Fibroblast of skin of left quadriceps (primary cell): ENCODE measurements at regions not wholly inside any gene's neighbourhood (a gene's known extent, or its start where the extent isn't known, plus 50 kb on each side); places are given as distances from the start of the nearest gene placed in this dataset.

ENCODE experiments used
- DNase-seq, 2 experiments: peaks; one replicate each; pipeline ENCODE4 v3.0.0-alpha.2; 2013; ENCODE audit warnings: low read depth in 2 of 2

DNA sequence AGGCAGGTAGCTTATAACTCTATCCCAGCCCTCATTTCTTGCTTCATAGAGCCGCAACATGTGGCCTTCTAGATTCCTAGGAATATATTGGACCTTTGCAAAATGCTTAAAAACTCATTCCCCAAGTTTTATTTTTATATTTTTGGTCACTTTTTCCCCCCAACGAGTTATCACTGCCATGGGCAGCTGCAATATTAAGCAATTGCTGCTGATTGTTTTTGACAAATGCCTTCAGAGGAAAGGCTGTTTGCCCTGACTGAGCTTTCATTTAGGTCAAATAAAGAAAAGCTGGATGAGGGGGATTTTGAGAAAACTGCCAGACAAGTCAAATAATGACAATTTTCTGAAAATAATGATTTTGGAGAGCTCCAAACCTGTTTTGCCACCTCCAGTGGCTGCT lies 976.9 kb upstream of the MBL2 start:
- DNase-seq: no peak

GRCh38 chr10:53748319-53748718 lies 975.7 kb upstream of the MBL2 start:
- no peak for DNase-seq

DNA sequence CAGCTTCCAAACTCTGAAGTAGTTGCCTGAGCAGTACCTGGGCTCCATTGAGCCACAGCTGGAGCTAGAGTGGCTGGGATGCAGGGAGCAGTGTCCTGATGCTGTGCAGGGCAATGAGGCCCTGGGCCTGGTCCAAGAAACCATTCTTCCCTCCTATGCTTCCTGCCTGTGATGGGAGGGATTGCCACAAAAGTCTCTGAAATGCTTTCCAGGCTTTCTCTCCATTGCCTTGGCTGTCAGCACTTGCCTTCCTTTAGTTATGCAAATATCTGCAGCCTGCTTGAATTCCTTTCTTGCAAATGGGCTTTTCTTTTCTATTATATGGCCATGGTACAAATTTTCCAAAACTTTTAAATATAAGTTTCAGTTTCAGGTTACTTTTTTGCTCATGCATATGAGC lies 972.2 kb upstream of the MBL2 start:
- DNase-seq: no peak

DNA sequence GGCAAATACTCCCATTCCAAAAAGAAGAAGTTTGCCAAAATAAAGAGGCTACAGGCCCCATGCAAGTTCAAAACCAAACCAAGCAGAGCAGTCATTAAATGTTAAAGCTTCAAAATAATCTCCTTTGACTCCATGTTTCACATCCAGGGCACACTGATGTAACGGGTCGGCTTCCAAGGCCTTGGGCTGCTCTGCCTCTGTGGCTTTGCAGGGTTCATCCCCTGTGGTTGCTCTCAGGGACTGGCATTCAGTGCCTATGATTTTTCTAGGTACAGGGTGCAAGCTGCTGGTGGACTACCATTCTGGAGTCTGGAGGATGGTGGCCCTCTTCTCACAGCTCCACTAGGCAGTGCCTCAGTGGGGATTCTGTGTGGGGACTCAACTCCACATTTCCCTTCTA lies 971.6 kb upstream of the MBL2 start:
- no peak for DNase-seq

GRCh38 chr10:53737132-53737531 lies 964.5 kb upstream of the MBL2 start:
- no peak for DNase-seq

GRCh38 chr10:53726921-53727320 lies 954.3 kb upstream of the MBL2 start:
- DNase-seq: no peak

- DNase-seq: no peak
Observed at GRCh38 chr10:53724581-53724980, 952.0 kb upstream of the MBL2 start.

DNA sequence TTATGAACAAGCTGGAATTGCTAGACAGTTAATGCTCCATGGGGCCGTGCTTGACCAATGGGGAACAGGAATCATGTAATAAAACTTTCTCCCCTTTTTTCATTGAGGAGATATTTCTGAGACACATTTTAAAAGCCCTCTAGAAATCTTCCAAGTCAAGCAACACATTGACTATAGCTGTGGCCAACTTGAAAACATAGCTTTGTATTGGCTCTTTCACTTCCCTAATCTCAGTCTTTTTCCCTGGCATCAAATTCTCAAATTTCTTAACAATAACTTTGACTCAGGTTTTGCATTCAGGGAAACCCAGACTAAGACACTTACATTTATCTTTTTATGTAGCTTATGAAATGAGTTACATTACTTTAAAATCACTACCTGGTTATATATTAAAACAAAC lies 947.1 kb upstream of the MBL2 start:
- DNase-seq: no peak

DNA sequence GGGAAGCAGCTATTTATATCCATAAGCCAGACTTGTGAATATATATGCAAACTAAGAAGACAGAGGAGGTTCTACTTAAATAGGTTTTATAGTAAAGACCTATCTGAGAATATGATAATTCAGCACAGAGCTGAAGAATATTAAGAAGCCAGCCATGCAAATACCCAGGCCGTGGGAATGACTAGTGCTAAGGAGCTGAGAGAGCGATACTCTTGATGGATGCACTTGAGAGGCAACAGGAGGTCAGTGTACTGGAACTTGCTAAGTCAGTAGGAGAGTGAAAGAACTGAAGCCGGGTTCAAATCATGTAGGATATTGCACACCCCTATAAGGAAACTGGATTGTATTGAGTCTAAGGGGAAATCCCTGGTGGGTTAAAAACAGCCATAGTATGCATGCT lies 943.6 kb upstream of the MBL2 start:
- DNase-seq: no peak

- DNase-seq: no peak
Observed at GRCh38 chr10:53713431-53713830, 940.8 kb upstream of the MBL2 start.

- no peak for DNase-seq
Observed at GRCh38 chr10:53702489-53702888, 929.9 kb upstream of the MBL2 start.

DNA sequence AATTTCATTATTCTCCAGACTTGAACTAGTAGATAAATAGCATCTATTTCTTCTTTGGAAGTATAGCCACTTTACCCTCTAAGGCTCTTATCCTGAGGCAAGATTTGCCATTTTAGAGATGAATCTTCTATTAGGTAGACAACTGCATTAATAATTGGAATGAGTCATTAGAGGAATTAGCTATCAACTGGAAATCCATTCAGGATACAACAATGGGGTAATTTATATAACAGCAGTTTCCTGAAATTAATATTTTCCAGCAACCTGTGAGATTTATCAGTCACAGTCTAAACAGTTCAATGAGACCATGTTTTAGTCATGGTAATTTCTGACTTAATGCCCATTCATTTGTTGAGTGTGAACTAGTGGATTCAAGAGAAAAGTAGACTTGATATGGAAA lies 928.6 kb upstream of the MBL2 start:
- DNase-seq: no peak

DNA sequence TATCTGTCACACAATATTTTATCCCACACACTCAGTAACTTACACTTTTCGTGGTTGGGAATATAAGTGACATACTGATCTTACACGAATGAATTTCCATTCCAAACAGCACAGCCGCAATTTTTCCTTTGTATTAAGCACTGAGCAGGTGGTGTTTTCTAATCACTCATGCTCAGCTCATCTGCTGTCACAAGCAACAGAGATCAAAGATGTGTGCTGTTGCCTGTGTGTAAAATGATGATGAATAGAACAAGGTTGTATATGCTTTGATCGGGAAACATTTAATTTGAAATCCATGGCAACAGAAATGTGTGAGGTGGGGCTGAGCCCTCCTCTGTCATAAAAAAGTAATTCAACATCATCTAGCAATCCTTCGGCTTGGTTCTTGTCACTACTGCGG lies 927.7 kb upstream of the MBL2 start:
- no peak for DNase-seq

GRCh38 chr10:53699684-53700083 lies 927.1 kb upstream of the MBL2 start:
- DNase-seq: no peak

DNA sequence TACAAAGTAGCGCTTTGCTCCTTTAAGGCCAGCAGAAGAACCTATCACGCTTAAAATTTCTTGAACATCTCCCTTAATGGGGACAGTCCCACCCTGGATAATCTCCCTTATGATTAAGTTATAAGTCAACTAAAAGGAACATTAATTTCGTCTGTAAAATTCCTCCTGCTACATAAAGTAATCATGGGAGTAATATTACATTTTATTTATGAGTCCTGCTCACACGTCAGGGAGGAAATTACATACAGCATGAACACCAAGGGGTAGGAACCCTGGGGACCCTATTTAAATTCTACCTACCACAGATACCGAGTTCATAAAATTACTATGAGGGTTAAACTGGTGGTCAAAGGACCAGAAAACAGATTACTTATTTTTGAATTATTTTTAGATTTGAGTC lies 926.6 kb upstream of the MBL2 start:
- DNase-seq: no peak

- DNase-seq: no peak
Observed at GRCh38 chr10:53697038-53697437, 924.5 kb upstream of the MBL2 start.

DNA sequence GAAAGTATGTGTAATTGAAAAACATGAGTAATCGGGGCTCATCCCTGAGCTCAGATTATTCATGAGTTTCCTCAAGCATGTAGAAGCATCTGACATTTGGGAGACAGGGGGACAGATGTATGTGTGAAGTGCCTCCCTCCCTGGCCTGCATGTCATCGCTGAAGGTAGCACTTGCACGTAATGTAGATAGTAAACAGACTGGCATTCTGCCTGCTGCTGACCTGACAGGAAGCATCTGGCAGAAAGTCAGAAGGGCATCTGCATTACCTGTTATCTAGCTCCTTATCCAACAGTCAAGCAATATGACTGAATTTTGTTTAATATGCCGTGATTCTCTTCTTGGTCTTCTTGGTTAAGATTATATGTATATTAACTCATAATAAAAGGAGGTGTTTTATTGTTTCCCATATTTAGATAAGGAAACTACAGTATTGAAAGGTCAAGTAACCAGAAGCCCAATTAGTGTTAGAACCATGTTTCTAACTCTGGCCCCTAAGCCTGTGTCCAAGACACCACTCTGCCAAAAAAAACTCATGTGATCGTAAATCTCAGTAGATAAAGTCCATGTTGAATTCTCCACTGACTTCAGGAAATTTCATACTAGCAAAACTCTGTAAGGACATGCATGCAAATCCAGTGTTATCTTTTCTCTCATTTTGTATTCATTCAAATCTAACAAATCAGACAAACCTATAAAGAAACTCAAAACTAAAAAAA lies 918.1 kb upstream of the MBL2 start:
- DNase-seq: no peak

DNA sequence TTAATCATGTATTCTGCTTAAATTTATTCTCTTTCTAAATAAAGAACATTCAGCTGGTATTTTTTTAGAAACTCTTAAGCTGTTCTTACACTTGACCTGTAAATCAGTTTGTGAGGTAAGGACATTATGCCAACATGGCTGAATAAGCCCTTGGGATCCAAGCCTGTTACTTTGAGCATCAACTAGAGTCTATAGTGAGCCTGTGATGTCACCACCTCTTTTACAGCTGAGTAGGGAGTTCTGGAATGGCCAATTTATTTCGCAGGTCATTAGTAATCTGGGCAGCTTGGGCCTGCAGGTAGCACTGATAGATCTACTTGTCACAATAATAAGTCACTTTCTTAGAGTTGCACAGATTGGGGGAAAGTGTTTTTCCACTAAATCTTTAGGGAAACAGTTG lies 915.2 kb upstream of the MBL2 start:
- no peak for DNase-seq

DNA sequence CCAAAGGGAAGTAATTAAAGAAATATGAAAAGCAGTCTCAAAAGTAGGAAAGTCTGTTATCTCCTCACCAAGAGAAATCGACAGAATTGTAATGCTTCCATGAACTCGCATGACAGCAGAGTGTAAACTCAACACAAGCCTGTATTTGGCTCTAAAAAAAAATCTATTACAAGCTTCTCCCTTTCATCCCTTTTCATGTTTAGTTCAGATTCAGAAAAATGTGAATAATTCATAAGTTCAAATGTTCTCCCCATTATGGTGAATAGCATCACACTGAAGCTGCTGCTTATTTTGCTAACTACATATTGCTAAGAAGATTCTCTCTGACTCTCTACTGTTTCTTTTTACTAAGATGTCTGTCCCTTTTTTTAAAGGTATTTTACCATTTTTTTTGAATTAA lies 910.3 kb upstream of the MBL2 start:
- no peak for DNase-seq

DNA sequence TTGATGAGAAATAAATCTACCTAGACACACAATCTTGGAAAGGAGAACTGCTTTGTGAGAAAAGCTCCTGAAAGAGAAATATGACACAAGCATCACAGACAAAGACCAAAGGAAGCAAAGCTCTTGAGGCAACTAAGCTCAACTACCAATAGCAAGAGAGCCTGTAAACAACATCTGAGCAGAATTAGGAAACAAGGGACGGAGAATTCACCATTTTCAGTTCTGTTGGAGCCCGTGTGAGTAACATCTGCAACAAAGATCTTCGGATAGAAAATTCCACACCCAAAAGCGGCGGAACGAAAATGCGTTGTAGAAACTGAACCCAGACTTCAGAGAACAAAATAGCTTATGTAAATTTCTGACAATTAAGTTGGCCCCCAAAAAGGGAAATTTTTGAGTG lies 909.9 kb upstream of the MBL2 start:
- no peak for DNase-seq

DNA sequence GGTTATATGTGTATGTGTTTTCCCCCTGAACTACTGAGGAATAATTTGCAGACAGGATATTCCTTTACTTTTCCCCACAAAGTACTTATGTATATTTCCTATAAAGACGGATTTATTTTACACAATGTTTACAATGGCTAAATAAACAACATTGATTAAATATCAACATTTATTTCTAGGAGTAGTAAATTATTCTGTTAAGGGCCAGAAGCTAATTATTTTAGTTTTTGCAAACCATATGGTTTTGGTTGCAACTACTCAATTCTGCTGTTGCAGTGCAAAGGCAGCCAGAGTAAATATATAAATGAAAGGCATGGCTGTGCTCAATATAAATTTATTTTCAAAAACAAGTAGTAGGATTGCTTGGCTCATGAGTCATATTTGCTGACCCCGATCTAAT lies 907.1 kb upstream of the MBL2 start:
- no peak for DNase-seq

DNA sequence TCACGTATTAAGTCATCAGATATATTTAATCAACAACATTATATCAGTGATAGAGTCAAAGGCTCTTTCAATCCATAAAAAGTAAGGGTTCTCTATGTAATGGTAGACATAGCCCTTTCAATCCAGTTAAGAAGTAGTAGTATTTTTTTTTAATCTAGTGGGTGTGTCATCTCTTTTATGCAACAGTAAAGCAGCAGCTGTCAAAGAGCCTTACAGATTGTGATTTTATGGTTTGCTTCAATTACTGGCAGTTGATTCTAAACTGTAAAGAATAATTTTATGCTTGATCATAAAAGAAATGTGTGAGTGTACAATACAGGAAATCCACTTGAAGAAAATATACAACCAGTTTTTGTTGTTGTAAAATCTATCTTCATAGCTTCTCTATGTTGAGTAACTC lies 902.6 kb upstream of the MBL2 start:
- no peak for DNase-seq

DNA sequence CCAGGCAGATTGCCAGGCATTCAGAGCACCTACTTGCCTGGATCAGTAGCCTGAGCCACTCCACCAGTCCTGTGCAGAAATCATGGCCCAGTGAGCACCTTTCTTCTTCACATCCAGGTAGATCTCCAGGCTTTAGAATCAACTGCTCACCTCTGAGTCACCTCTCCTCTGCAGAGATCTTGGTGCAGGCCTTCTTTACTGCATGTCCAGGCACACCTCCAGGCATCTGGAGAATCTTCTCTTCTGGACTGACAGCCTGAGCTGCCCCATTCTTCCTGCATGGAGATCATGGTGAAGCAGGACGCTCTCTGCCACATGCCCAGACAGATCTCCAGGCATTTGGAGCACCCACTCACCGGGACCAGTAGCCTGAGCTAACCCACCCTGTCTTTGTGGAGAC lies 894.5 kb upstream of the MBL2 start:
- DNase-seq: no peak

DNA sequence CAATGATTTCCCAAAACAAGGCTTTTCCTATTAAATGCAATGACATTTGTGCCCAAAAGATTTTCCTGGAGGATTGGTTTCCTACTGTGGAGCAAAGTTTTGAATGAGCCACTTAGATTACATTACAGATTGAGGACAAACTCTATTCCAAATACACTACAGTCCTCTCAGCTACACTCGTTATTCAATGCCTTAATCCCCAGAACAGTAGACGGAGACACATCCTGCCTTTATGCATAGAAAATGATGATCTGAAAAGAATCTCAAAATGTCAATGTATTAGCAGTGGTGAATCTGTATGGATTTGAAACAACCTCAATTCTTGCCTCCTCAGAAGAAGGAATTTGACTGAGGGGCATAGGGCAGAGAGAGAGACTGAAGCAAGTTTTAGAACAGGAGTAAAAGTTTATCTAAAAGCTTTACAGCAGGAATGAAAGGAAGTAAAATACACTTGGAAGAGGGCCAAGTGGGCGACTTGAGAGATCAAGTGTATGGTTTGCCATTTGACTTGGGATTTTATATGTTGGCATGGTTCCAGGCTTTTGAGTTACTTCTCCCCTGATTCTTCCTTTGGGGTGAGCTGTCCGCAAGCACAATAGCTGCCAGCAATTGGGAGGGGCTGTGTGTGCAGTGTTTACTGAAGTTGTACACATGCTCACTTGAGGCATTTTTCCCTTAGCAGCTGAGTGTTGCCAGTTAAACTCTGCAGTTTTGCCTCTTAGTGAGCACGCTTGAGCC lies 891.9 kb upstream of the MBL2 start:
- DNase-seq: no peak
